D721Med (cell line): ENCODE measurements at regions not wholly inside any gene's neighbourhood (a gene's known extent, or its start where the extent isn't known, plus 50 kb on each side); places are given as distances from the start of the nearest gene placed in this dataset.

ENCODE experiments used
- DNase-seq: peaks from one replicate; pipeline ENCODE4 v3.0.0; 2011; ENCODE audit warnings: low spot score; ENCODE audit not compliant: insufficient read length
- FAIRE-seq: peaks from 2 replicates; lab custom pipeline; 2011; peaks lifted over from hg19 to GRCh38; lab: Jason Lieb, UNC
- TF ChIP-seq, protein P1 (sequence below): IDR thresholded peaks from 2 replicates; pipeline ENCODE4 v1.5.1; 2012; ENCODE audit warnings: mild to moderate bottlenecking, control low read depth; ENCODE audit not compliant: insufficient read depth; ENCODE audit errors: missing control alignments

DNA sequence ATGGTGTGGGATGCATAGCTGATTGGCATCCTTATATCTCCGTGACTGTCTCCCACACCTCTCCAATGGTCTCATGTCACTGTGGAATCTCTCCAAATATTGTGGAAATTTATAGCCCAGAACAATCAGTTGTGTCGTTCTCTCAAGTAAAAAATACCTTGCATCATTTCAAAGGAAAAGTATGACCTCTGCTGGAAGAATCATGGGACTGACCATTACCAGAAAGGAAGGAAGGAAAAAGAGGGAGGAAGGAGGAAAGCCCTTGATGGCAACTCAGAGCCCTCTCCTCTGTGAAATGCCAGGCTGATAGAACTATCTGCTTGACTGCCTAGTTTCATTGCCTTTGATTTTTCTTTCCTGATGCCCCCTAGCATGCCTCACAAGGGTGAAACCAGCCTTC, 76.3 kb downstream of the FOXI2 start:
- FAIRE-seq (no peak), DNase-seq (no peak)
- TF ChIP-seq, protein P1, sequence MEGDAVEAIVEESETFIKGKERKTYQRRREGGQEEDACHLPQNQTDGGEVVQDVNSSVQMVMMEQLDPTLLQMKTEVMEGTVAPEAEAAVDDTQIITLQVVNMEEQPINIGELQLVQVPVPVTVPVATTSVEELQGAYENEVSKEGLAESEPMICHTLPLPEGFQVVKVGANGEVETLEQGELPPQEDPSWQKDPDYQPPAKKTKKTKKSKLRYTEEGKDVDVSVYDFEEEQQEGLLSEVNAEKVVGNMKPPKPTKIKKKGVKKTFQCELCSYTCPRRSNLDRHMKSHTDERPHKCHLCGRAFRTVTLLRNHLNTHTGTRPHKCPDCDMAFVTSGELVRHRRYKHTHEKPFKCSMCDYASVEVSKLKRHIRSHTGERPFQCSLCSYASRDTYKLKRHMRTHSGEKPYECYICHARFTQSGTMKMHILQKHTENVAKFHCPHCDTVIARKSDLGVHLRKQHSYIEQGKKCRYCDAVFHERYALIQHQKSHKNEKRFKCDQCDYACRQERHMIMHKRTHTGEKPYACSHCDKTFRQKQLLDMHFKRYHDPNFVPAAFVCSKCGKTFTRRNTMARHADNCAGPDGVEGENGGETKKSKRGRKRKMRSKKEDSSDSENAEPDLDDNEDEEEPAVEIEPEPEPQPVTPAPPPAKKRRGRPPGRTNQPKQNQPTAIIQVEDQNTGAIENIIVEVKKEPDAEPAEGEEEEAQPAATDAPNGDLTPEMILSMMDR = peak; percentile 58

DNA sequence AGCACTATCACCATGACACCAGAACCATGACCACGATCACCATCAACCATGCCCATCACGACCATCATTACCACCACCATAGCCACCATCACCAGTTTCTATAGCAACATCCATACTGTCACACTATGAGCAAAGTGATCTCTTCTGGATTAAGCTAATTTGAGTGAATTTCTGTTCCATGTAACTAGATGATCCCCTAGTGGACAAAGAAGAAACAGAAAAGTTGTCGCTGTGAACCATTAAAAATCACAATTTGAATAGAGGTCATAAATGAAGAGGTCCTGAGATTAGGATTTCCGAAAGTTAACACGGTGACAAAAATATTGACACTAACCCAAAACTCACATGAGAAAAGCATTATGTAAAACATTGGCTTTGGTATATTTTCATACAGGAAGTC, 77.6 kb downstream of the CLRN3 start:
- FAIRE-seq = no peak
- TF ChIP-seq, protein P1 = peak; percentile 23

DNA sequence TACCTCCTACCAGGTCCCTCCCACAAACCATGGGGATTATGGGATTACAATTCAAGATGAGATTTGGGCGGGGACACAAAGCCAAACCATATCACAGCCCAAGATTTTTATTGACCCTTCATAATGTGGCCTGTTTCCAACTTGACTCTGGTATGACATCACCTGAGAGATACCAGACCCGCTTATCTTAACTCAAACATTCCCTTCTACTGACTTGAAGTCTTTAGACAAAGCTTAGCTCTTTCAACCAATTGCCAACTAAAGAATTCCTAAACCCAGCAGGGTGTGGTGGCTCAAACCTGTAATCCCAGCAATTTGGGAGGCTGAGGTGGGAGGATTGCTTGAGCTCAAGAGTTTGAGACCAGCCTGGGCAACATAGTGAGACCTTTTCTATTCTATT, 67.9 kb downstream of the CLRN3 start:
- DNase-seq = no peak
- FAIRE-seq = no peak
- TF ChIP-seq, protein P1 = no peak

More for the DNA sequence above, 77.6 kb downstream of the CLRN3 start:
- no peak for DNase-seq

DNA sequence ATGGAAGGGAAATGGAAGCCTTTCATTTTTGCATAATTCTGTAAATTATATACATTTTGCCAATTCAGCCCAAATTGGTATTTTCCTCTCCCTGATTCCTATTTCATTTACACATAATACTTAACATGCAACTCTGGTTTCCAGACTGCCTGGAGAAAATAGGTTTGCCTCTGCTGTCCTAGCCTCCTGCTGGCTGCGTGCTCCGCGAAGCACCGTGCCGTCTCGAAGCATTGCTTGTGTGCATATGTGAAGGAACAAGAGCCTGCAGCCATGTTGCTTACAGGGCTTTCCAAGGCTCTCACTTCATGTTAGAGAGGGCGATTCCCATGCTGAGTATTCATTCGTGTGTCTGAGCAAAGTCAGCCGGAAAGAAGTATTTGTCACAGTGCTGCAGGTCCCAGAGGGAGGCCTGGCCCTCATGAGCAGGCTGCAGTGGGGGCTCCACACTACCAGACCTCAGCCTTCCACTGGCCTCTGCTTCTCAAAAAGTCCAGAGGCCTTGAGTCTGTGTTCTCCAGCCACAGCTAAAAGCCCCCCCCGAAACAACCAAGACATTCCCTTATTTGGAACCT, 66.5 kb downstream of the CLRN3 start:
- TF ChIP-seq, protein P1 = no peak
- DNase-seq (no peak), FAIRE-seq (no peak)

DNA sequence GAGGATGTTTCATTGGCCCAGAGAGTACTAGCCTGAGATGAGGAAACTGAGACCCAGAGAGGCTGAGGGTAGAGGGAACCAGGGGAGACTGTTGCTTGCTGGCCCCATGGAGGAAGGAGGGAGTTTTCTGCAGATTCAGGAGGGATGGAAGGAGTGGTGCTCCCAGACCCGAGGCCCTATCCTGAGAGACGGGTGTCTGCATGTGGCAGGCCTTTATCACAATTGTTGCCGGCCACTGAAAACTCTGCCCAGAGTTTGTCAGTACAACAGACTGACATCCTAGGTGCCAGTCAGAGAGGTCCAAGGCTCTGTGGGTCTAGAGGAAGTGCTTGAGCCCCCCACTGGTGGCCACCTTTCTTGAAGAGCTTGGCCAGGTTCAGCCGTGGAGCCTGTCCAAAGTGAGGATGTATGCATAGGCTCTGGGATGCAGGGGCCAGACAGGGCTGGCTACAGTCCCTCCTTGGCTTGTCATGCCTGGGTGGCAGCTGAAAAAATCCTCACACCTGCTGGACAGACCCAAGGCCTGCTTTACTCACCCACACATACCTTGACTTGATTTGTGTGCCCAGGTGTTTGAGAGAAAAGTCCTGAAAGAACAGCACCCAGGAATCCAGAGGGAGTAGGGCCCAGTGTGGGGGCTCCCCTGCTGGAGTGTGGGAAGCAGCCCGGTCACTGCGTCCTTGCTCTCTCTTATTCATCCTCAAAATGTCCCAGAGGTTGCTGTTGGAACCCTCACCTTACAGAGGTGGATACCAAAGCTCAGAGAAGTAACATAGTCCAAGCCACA, 65.2 kb downstream of the CLRN3 start:
- DNase-seq (no peak), FAIRE-seq (no peak)
- TF ChIP-seq, protein P1 = no peak
